Vagina (tissue), 2 donors: ENCODE measurements at regions not wholly inside any gene's neighbourhood (a gene's known extent, or its start where the extent isn't known, plus 50 kb on each side); places are given as distances from the start of the nearest gene placed in this dataset.

Source experiments
- POLR2A ChIP-seq, 2 donors: fragments of 450-650 bp; IDR thresholded peaks; one replicate each; pipeline ENCODE4 v1.6.1; 2017; ENCODE audit warnings: antibody characterized with exemption in 2 of 2, mild to moderate bottlenecking in 2 of 2, moderate library complexity in 2 of 2
- POLR2AphosphoS5 ChIP-seq, 2 donors: sonication (generic); formaldehyde crosslinking; IDR thresholded peaks; one replicate each; pipeline ENCODE4 v1.9.0; 2017; ENCODE audit warnings: antibody characterized with exemption in 2 of 2, mild to moderate bottlenecking in 2 of 2, low read depth in 1 of 2; ENCODE audit not compliant: insufficient read depth in 1 of 2
- TF ChIP-seq, protein P1 (sequence below), 3 experiments: fragments of 450-650 bp in 2 of 3; fragments of 200-600 bp in 1 of 3; sonication (generic) in 1 of 3; IDR thresholded peaks; one replicate each; pipeline ENCODE4 v1.5.1; 2017 to 2019; ENCODE audit warnings: antibody characterized with exemption in 3 of 3, mild to moderate bottlenecking in 2 of 3, moderate library complexity in 2 of 3

DNA sequence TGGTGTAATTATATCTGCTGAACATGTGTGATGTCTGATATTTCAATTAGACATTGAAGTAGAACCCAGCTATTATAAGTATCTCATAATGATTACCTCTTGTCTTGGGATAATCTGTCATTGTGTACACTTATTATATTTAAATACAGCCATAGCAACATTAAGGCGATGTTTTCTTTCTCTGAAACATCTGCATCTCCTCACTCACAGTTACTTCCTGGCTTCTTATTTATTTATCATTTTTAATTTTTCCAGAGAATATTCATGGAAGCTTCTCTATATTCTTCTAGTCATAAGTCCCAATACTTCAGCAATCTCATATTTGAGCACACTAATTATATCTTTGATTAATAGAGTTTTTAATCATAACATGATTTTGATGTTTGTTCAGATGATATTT, 103.8 kb upstream of the FBN2 start:
- TF ChIP-seq POLR2A (IDR thresholded peaks at IDR 0.05) = no peak
- TF ChIP-seq, protein P1, sequence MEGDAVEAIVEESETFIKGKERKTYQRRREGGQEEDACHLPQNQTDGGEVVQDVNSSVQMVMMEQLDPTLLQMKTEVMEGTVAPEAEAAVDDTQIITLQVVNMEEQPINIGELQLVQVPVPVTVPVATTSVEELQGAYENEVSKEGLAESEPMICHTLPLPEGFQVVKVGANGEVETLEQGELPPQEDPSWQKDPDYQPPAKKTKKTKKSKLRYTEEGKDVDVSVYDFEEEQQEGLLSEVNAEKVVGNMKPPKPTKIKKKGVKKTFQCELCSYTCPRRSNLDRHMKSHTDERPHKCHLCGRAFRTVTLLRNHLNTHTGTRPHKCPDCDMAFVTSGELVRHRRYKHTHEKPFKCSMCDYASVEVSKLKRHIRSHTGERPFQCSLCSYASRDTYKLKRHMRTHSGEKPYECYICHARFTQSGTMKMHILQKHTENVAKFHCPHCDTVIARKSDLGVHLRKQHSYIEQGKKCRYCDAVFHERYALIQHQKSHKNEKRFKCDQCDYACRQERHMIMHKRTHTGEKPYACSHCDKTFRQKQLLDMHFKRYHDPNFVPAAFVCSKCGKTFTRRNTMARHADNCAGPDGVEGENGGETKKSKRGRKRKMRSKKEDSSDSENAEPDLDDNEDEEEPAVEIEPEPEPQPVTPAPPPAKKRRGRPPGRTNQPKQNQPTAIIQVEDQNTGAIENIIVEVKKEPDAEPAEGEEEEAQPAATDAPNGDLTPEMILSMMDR (IDR thresholded peaks at IDR 0.05) = no peak
- TF ChIP-seq POLR2AphosphoS5 (IDR thresholded peaks at IDR 0.05; ENCODE audit: insufficient read depth in 1 of 2, low read depth in 1 of 2) = no peak
